H1 (cell line): ENCODE measurements at regions not wholly inside any gene's neighbourhood (a gene's known extent, or its start where the extent isn't known, plus 50 kb on each side); places are given as distances from the start of the nearest gene placed in this dataset.

Experiments used
- ATF2 ChIP-seq: IDR thresholded peaks from 2 replicates; pipeline ENCODE4 v1.6.1; 2012; ENCODE audit warnings: low read length, inconsistent platforms
- CHD7 ChIP-seq: fragments of 300-600 bp; sonication (generic); IDR thresholded peaks from 2 replicates; pipeline ENCODE4 v1.7.1; 2012; ENCODE audit warnings: low read length, moderate library complexity, mild to moderate bottlenecking, inconsistent platforms; ENCODE audit not compliant: insufficient replicate concordance
- CTBP2 ChIP-seq: IDR thresholded peaks from 2 replicates; pipeline ENCODE4 v1.7.0; 2011; ENCODE audit warnings: borderline replicate concordance, mild to moderate bottlenecking, moderate library complexity, mixed read lengths, low read length; ENCODE audit not compliant: insufficient read depth, insufficient read length
- EZH2 ChIP-seq: fragments of 200-600 bp; sonication (generic); IDR thresholded peaks from 2 replicates; pipeline ENCODE4 v1.7.1; 2012; ENCODE audit warnings: low read depth, mild to moderate bottlenecking, moderate library complexity, low read length, inconsistent platforms; ENCODE audit not compliant: severe bottlenecking
- GABPA ChIP-seq: IDR thresholded peaks from 2 replicates; pipeline ENCODE4 v1.6.1; 2011; ENCODE audit warnings: mild to moderate bottlenecking, low read length, moderate library complexity, borderline replicate concordance; ENCODE audit not compliant: insufficient read depth
- GTF2F1 ChIP-seq: IDR thresholded peaks from 2 replicates; pipeline ENCODE4 v1.6.1; 2012; ENCODE audit warnings: low read depth, low read length, improper control_type of control experiment, borderline replicate concordance
- HDAC6 ChIP-seq: IDR thresholded peaks from one replicate; pipeline ENCODE4 v1.7.1; 2012; ENCODE audit warnings: low read depth, mild to moderate bottlenecking, inconsistent platforms, low read length, moderate library complexity
- POU5F1 ChIP-seq: IDR thresholded peaks from 2 replicates; pipeline ENCODE4 v1.6.1; 2011; ENCODE audit warnings: low read depth, mild to moderate bottlenecking, low read length, moderate library complexity
- SP4 ChIP-seq: IDR thresholded peaks from 2 replicates; pipeline ENCODE4 v1.6.1; 2012; ENCODE audit warnings: low read length, inconsistent platforms
- ZNF274 ChIP-seq: IDR thresholded peaks from 2 replicates; pipeline ENCODE4 v1.7.0; 2012; ENCODE audit warnings: low read length, borderline replicate concordance; ENCODE audit errors: extremely low read depth

GRCh38 chr17:69672924-69673323 is 258.4 kb downstream of the MAP2K6 start (continued):
- TF ChIP-seq CHD7 (no peak), SP4 (no peak), GABPA (no peak), CTBP2 (no peak), GTF2F1 (no peak), HDAC6 (no peak), POU5F1 (no peak), ZNF274 (no peak), ATF2 (no peak), EZH2 (no peak)
